ENCODE measurements at regions not wholly inside any gene's neighbourhood (a gene's known extent, or its start where the extent isn't known, plus 50 kb on each side); places are given as distances from the start of the nearest gene placed in this dataset.

GRCh38 chr3:13213490-13213889, 140.3 kb upstream of the IQSEC1 start:
- no peak for TF ChIP-seq POLR2A (IDR thresholded peaks at IDR 0.05)
- TF ChIP-seq, protein P1, sequence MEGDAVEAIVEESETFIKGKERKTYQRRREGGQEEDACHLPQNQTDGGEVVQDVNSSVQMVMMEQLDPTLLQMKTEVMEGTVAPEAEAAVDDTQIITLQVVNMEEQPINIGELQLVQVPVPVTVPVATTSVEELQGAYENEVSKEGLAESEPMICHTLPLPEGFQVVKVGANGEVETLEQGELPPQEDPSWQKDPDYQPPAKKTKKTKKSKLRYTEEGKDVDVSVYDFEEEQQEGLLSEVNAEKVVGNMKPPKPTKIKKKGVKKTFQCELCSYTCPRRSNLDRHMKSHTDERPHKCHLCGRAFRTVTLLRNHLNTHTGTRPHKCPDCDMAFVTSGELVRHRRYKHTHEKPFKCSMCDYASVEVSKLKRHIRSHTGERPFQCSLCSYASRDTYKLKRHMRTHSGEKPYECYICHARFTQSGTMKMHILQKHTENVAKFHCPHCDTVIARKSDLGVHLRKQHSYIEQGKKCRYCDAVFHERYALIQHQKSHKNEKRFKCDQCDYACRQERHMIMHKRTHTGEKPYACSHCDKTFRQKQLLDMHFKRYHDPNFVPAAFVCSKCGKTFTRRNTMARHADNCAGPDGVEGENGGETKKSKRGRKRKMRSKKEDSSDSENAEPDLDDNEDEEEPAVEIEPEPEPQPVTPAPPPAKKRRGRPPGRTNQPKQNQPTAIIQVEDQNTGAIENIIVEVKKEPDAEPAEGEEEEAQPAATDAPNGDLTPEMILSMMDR (IDR thresholded peaks at IDR 0.05) = no peak

All from gastroesophageal sphincter (tissue), 3 donors.